Chondrocyte (in vitro differentiated cells): ENCODE measurements at regions not wholly inside any gene's neighbourhood (a gene's known extent, or its start where the extent isn't known, plus 50 kb on each side); places are given as distances from the start of the nearest gene placed in this dataset.

Experiments used
- DNase-seq: peaks from one replicate; pipeline ENCODE4 v3.0.0; 2021; ENCODE audit warnings: mixed read lengths, low spot score
- H3K27ac Mint-ChIP-seq: one replicate; pipeline ENCODE4 v1.8.0; 2021; ENCODE audit warnings: mild to moderate bottlenecking, moderate library complexity, mixed read lengths; ENCODE audit not compliant: unreplicated experiment
- H3K27me3 Mint-ChIP-seq: 2 replicates; pipeline ENCODE4 v1.8.0; 2021; ENCODE audit warnings: low read depth, mixed read lengths
- H3K36me3 Mint-ChIP-seq: 2 replicates; pipeline ENCODE4 v1.8.0; 2021; ENCODE audit warnings: low read depth, mixed read lengths
- H3K4me1 Mint-ChIP-seq: 2 replicates; pipeline ENCODE4 v1.8.0; 2021; ENCODE audit warnings: low read depth, mild to moderate bottlenecking, mixed read lengths
- H3K4me3 Mint-ChIP-seq: one replicate; pipeline ENCODE4 v1.8.0; 2021; ENCODE audit warnings: mild to moderate bottlenecking, moderate library complexity, mixed read lengths; ENCODE audit not compliant: unreplicated experiment
- H3K9me3 Mint-ChIP-seq: 2 replicates; pipeline ENCODE4 v1.8.0; 2021; ENCODE audit warnings: low read depth, mixed read lengths
- CTCF ChIP-seq: fragments of 200-600 bp; sonication (generic); IDR thresholded peaks from 2 replicates; pipeline ENCODE4 v1.5.0; 2021; ENCODE audit warnings: antibody characterized with exemption, mild to moderate bottlenecking, moderate library complexity

- no peak for TF ChIP-seq CTCF
- DNase-seq: no peak
- Mint-ChIP-seq H3K9me3 (peaks cover 24% of the 10 kb centered on the region), H3K4me3 (no peak overlapping the region), H3K4me1 (no peaks in the 10 kb centered on the region), H3K36me3 (peaks cover 9% of the 10 kb centered on the region), H3K27ac (no peak overlapping the region), H3K27me3 (peaks cover 3% of the 10 kb centered on the region)
These were observed 217.4 kb upstream of the ATP11B start for GRCh38 chr3:182575941-182576340.

DNA sequence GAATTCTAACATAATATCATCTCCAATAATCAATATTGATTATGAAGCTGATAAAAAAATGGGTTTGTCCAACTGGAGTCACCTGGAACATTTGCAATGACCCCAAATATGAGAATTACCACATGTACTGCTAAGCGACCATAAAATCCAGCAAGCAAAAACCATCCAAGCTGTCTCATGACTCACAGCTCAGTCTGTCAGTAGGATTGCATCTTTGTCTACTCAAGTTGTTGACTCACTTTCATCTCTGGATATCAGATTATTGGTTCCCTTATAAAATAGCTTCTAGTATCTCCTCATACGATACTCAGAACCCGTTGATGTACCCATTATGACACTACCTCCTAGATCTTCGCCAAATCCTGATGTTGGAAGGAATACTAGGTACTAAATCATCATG is 209.8 kb upstream of the ATP11B start:
- peaks cover 3% of the 10 kb centered on the region for H3K9me3 Mint-ChIP-seq
- no peak for TF ChIP-seq CTCF
- DNase-seq: no peak
- H3K27ac Mint-ChIP-seq: no peak overlapping the region
- H3K4me3 Mint-ChIP-seq: no peak overlapping the region
- H3K4me1 Mint-ChIP-seq: no peaks in the 10 kb centered on the region
- H3K36me3 Mint-ChIP-seq: no peaks in the 10 kb centered on the region
- H3K27me3 Mint-ChIP-seq: peaks cover 8% of the 10 kb centered on the region

- H3K4me1 Mint-ChIP-seq: no peaks in the 10 kb centered on the region
- peaks cover 3% of the 10 kb centered on the region for H3K36me3 Mint-ChIP-seq
- no peak for DNase-seq
- H3K9me3 Mint-ChIP-seq: peaks cover 5% of the 10 kb centered on the region
- H3K4me3 Mint-ChIP-seq: no peak overlapping the region
- TF ChIP-seq CTCF: no peak
- H3K27ac Mint-ChIP-seq: no peak overlapping the region
- peaks cover 8% of the 10 kb centered on the region for H3K27me3 Mint-ChIP-seq
These were observed 207.7 kb upstream of the ATP11B start for GRCh38 chr3:182585532-182586150.

- Mint-ChIP-seq H3K4me1 (no peaks in the 10 kb centered on the region), H3K4me3 (no peak overlapping the region), H3K27ac (no peak overlapping the region), H3K36me3 (peaks cover 3% of the 10 kb centered on the region), H3K9me3 (peaks cover 5% of the 10 kb centered on the region), H3K27me3 (peaks cover 2% of the 10 kb centered on the region)
- DNase-seq: no peak
- no peak for TF ChIP-seq CTCF
These were observed 200.6 kb upstream of the ATP11B start for GRCh38 chr3:182592747-182593146.

GRCh38 chr3:182596676-182597410 is 196.5 kb upstream of the ATP11B start:
- Mint-ChIP-seq H3K4me1 (no peaks in the 10 kb centered on the region), H3K27ac (no peak overlapping the region), H3K36me3 (no peaks in the 10 kb centered on the region), H3K27me3 (peaks cover 2% of the 10 kb centered on the region), H3K9me3 (no peaks in the 10 kb centered on the region), H3K4me3 (no peak overlapping the region)
- no peak for DNase-seq
- TF ChIP-seq CTCF: no peak
